ENCODE measurements at regions not wholly inside any gene's neighbourhood (a gene's known extent, or its start where the extent isn't known, plus 50 kb on each side); places are given as distances from the start of the nearest gene placed in this dataset.

GRCh38 chr10:43012578-43012977 is 64.3 kb upstream of the RET start:
- TF ChIP-seq POLR2A (IDR thresholded peaks at IDR 0.05) (no peak), CTCF (IDR thresholded peaks at IDR 0.05) (no peak)
- no peaks in the 10 kb centered on the region for H3K27me3 ChIP-seq
- intact Hi-C loops (cut with DNase I; ENCODE audit: low total_unique reads) = no loop called here
- no peaks in the 10 kb centered on the region for H3K36me3 ChIP-seq (ENCODE audit: low read depth, missing control alignments)
- H3K4me1 ChIP-seq = no peaks in the 10 kb centered on the region
- H3K9me3 ChIP-seq = no peaks in the 10 kb centered on the region
- WGBS, 2 donors = 67 to 80% methylated on average over 2 of the region's 2 CpGs
- no peak overlapping the region for H3K27ac ChIP-seq
- H3K4me3 ChIP-seq = no peak overlapping the region
- no peak for DNase-seq

GRCh38 chr10:43013065-43013464 is 63.8 kb upstream of the RET start:
- TF ChIP-seq POLR2A (IDR thresholded peaks at IDR 0.05) = no peak
- no peak for TF ChIP-seq CTCF (IDR thresholded peaks at IDR 0.05)
- H3K4me3 ChIP-seq = no peak overlapping the region
- H3K27ac ChIP-seq = no peak overlapping the region
- no peak for DNase-seq
- intact Hi-C loops (cut with DNase I; ENCODE audit: low total_unique reads) = no loop called here
- no peaks in the 10 kb centered on the region for H3K36me3 ChIP-seq (ENCODE audit: low read depth, missing control alignments)
- no peaks in the 10 kb centered on the region for H3K9me3 ChIP-seq
- WGBS, 2 donors = 94% methylated on average over 1 of the region's 1 CpG
- no peaks in the 10 kb centered on the region for H3K4me1 ChIP-seq
- H3K27me3 ChIP-seq = no peaks in the 10 kb centered on the region

- Histone ChIP-seq H3K4me1 (no peaks in the 10 kb centered on the region), H3K9me3 (no peaks in the 10 kb centered on the region), H3K4me3 (no peak overlapping the region), H3K27ac (no peak overlapping the region), H3K27me3 (no peaks in the 10 kb centered on the region), H3K36me3 (ENCODE audit: low read depth, missing control alignments) (no peaks in the 10 kb centered on the region)
- no peak for DNase-seq
- intact Hi-C loops (cut with DNase I; ENCODE audit: low total_unique reads) = no loop called here
- no peak for TF ChIP-seq POLR2A (IDR thresholded peaks at IDR 0.05)
- TF ChIP-seq CTCF (IDR thresholded peaks at IDR 0.05) = no peak
- WGBS, 2 donors = 74 to 91% methylated on average over 3 of the region's 3 CpGs
These were observed 52.3 kb upstream of the RET start for GRCh38 chr10:43024524-43024923.

GRCh38 chr10:43024942-43025700 is 51.7 kb upstream of the RET start:
- WGBS, 2 donors = 69 to 81% methylated on average over 11 of the region's 11 CpGs
- no peaks in the 10 kb centered on the region for H3K36me3 ChIP-seq (ENCODE audit: low read depth, missing control alignments)
- H3K4me1 ChIP-seq = no peaks in the 10 kb centered on the region
- no peaks in the 10 kb centered on the region for H3K9me3 ChIP-seq
- intact Hi-C loops (cut with DNase I; ENCODE audit: low total_unique reads) = no loop called here
- no peak for DNase-seq
- H3K27me3 ChIP-seq = no peaks in the 10 kb centered on the region
- H3K27ac ChIP-seq = no peak overlapping the region
- TF ChIP-seq CTCF (IDR thresholded peaks at IDR 0.05) = no peak
- no peak for TF ChIP-seq POLR2A (IDR thresholded peaks at IDR 0.05)
- H3K4me3 ChIP-seq = no peak overlapping the region

All from testis (tissue), 2 donors.